H9 (cell line): ENCODE measurements at regions not wholly inside any gene's neighbourhood (a gene's known extent, or its start where the extent isn't known, plus 50 kb on each side); places are given as distances from the start of the nearest gene placed in this dataset.

Source experiments
- DNase-seq: peaks from one replicate; pipeline ENCODE4 v3.0.0-alpha.2; 2017
- H2AFZ ChIP-seq: one replicate; pipeline ENCODE4 v1.6.1; 2013; ENCODE audit warnings: mild to moderate bottlenecking, low read length, control low read depth, moderate library complexity
- H2AK5ac ChIP-seq: 2 replicates; pipeline ENCODE4 v1.6.1; 2013; ENCODE audit warnings: low read length, control low read depth, mixed read lengths; ENCODE audit not compliant: insufficient read length
- H2BK120ac ChIP-seq: one replicate; pipeline ENCODE4 v1.6.1; 2013; ENCODE audit warnings: low read depth, mild to moderate bottlenecking, low read length, control low read depth, inconsistent platforms; ENCODE audit not compliant: poor library complexity, severe bottlenecking
- H2BK12ac ChIP-seq: 2 replicates; pipeline ENCODE4 v1.6.1; 2013; ENCODE audit warnings: low read length, control low read depth, mixed read lengths, low read depth; ENCODE audit not compliant: insufficient read length
- H2BK15ac ChIP-seq: 2 replicates; pipeline ENCODE4 v1.6.1; 2013; ENCODE audit warnings: low read depth, low read length, control low read depth
- H2BK20ac ChIP-seq: one replicate; pipeline ENCODE4 v1.6.1; 2013; ENCODE audit warnings: low read depth, mild to moderate bottlenecking, low read length, control low read depth, inconsistent platforms; ENCODE audit not compliant: poor library complexity, severe bottlenecking
- H2BK5ac ChIP-seq: 2 replicates; pipeline ENCODE4 v1.6.1; 2013; ENCODE audit warnings: low read length, control low read depth, mixed read lengths; ENCODE audit not compliant: insufficient read length
- H3K14ac ChIP-seq: 2 replicates; pipeline ENCODE4 v1.6.1; 2013; ENCODE audit warnings: low read length, control low read depth; ENCODE audit not compliant: insufficient read depth
- H3K18ac ChIP-seq: 2 replicates; pipeline ENCODE4 v1.6.1; 2013; ENCODE audit warnings: low read depth, mild to moderate bottlenecking, mixed read lengths, low read length, control low read depth; ENCODE audit not compliant: insufficient read length
- H3K23ac ChIP-seq: 2 replicates; pipeline ENCODE4 v1.6.1; 2013; ENCODE audit warnings: low read length, control low read depth, mixed read lengths, low read depth; ENCODE audit not compliant: insufficient read length
- H3K23me2 ChIP-seq: 2 replicates; pipeline ENCODE4 v1.6.1; 2013; ENCODE audit warnings: low read depth, mild to moderate bottlenecking, mixed read lengths, low read length, control low read depth; ENCODE audit not compliant: insufficient read length, poor library complexity, severe bottlenecking
- H3K27ac ChIP-seq: 2 replicates; pipeline ENCODE4 v1.5.1; 2013; ENCODE audit warnings: low read length, control low read depth, mixed read lengths, low read depth; ENCODE audit not compliant: insufficient read length
- H3K27me3 ChIP-seq: 2 replicates; pipeline ENCODE4 v1.6.1; 2013; ENCODE audit warnings: low read length, control low read depth, inconsistent platforms; ENCODE audit not compliant: insufficient read depth
- H3K4ac ChIP-seq: 2 replicates; pipeline ENCODE4 v1.6.1; 2013; ENCODE audit warnings: low read depth, mild to moderate bottlenecking, control low read depth, inconsistent platforms, low read length, moderate library complexity
- H3K4me1 ChIP-seq: 2 replicates; pipeline ENCODE4 v1.6.1; 2013; ENCODE audit warnings: low read length, control low read depth, inconsistent platforms; ENCODE audit not compliant: insufficient read depth
- H3K4me2 ChIP-seq: 2 replicates; pipeline ENCODE4 v1.6.1; 2013; ENCODE audit warnings: low read length, control low read depth, mixed read lengths; ENCODE audit not compliant: insufficient read length, insufficient read depth
- H3K56ac ChIP-seq: 2 replicates; pipeline ENCODE4 v1.6.1; 2013; ENCODE audit warnings: low read depth, mild to moderate bottlenecking, mixed read lengths, low read length, control low read depth; ENCODE audit not compliant: insufficient read length
- H3K79me1 ChIP-seq: 2 replicates; pipeline ENCODE4 v1.6.1; 2013; ENCODE audit warnings: low read depth, mild to moderate bottlenecking, moderate library complexity, low read length, control low read depth, inconsistent platforms; ENCODE audit not compliant: insufficient read depth, poor library complexity, severe bottlenecking
- H3K79me2 ChIP-seq: 2 replicates; pipeline ENCODE4 v1.6.1; 2013; ENCODE audit warnings: low read length, control low read depth, inconsistent platforms; ENCODE audit not compliant: insufficient read depth
- H3K9ac ChIP-seq: 2 replicates; pipeline ENCODE4 v1.6.1; 2013; ENCODE audit warnings: low read length, control low read depth, mixed read lengths; ENCODE audit not compliant: insufficient read length; ENCODE audit errors: extremely low read depth
- H3K9me3 ChIP-seq: one replicate; pipeline ENCODE4 v1.6.1; 2013; ENCODE audit warnings: low read depth, low read length, inconsistent platforms; ENCODE audit not compliant: control insufficient read depth
- H3T11ph ChIP-seq: one replicate; pipeline ENCODE4 v1.6.1; 2013; ENCODE audit warnings: mild to moderate bottlenecking, low read length, control low read depth, inconsistent platforms
- H4K20me1 ChIP-seq: one replicate; pipeline ENCODE4 v1.6.1; 2013; ENCODE audit not compliant: control insufficient read depth, insufficient read length, insufficient read depth
- H4K5ac ChIP-seq: 2 replicates; pipeline ENCODE4 v1.6.1; 2013; ENCODE audit warnings: low read depth, mild to moderate bottlenecking, mixed read lengths, low read length, control low read depth; ENCODE audit not compliant: insufficient read length
- H4K8ac ChIP-seq: replicated peaks from 2 replicates; pipeline ENCODE4 v1.6.1; 2013; ENCODE audit warnings: low read length, control low read depth, mixed read lengths, low read depth; ENCODE audit not compliant: insufficient read length
- H4K91ac ChIP-seq: 2 replicates; pipeline ENCODE4 v1.6.1; 2013; ENCODE audit warnings: low read depth, mild to moderate bottlenecking, moderate library complexity, mixed read lengths, low read length, control low read depth; ENCODE audit not compliant: insufficient read length
- H3K27ac Mint-ChIP-seq, 3 experiments: 2 replicates in 2 of 3; 3 replicates in 1 of 3; pipeline ENCODE4 v1.8.0; 2020 to 2021; ENCODE audit warnings: mixed read lengths in 3 of 3, mild to moderate bottlenecking in 1 of 3, moderate library complexity in 1 of 3
- H3K27me3 Mint-ChIP-seq: 2 replicates; pipeline ENCODE4 v1.8.0; 2021; ENCODE audit warnings: low read depth, mild to moderate bottlenecking, moderate library complexity, mixed read lengths
- H3K36me3 Mint-ChIP-seq, 3 experiments: 2 replicates in 2 of 3; 3 replicates in 1 of 3; pipeline ENCODE4 v1.8.0; 2020 to 2021; ENCODE audit warnings: low read depth in 3 of 3, mixed read lengths in 3 of 3; ENCODE audit not compliant: insufficient read depth in 1 of 3
- H3K4me1 Mint-ChIP-seq, 2 experiments: 2 replicates each; pipeline ENCODE4 v1.8.0; 2020; ENCODE audit warnings: mixed read lengths in 2 of 2
- H3K4me3 Mint-ChIP-seq, 2 experiments: 2 replicates in 1 of 2; 3 replicates in 1 of 2; pipeline ENCODE4 v1.8.0; 2020 to 2021; ENCODE audit warnings: mild to moderate bottlenecking in 2 of 2, mixed read lengths in 2 of 2, moderate library complexity in 1 of 2
- H3K9me3 Mint-ChIP-seq, 2 experiments: 2 replicates in 1 of 2; 3 replicates in 1 of 2; pipeline ENCODE4 v1.8.0; 2020; ENCODE audit warnings: mild to moderate bottlenecking in 2 of 2, mixed read lengths in 2 of 2, moderate library complexity in 1 of 2
- WGBS: extraction: QIAGEN DNeasy Blood & Tissue Kit; methylation state at CpG from one replicate; pipeline ENCODE4 v1.1.7; 2013; ENCODE audit warnings: missing lambda C conversion rate, low lambda C conversion rate, mixed read lengths; ENCODE audit not compliant: insufficient read length; ENCODE audit errors: extremely low coverage; 5-methylcytosine and 5-hydroxymethylcytosine counted together
- TF ChIP-seq, protein P1 (sequence below): fragments of 200-600 bp; sonication (generic); conservative IDR thresholded peaks from 3 replicates; pipeline ENCODE4 v1.8.0; 2021; ENCODE audit warnings: antibody characterized with exemption, mild to moderate bottlenecking

DNA sequence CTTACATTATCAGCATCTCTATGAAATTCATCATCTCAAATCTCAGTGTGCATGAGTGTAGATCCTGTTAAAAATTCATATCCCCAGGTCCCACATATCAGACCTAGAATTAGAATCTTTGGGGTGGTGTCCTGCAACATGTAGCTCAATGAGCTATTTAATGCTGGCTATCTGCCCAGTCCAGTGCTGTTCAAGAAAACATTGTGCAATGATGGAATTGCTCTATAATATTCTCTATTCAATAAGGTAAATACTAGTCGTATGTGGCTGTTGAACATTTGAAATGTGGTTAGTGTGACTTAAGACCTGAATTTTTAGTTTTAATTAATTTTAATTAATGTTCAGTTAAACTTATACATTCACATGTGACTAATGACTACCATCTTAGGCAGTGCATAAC lies 127.4 kb downstream of the NOL4 start:
- H3K79me1 ChIP-seq, result no peaks in the 10 kb centered on the region
- no peak overlapping the region for H3T11ph ChIP-seq
- no peaks in the 10 kb centered on the region for H3K23me2 ChIP-seq
- no peak overlapping the region for H2BK12ac ChIP-seq
- H3K18ac ChIP-seq, result no peak overlapping the region
- no peak overlapping the region for H2BK120ac ChIP-seq
- no peak overlapping the region for H3K23ac ChIP-seq
- Mint-ChIP-seq H3K9me3 (no peaks in the 10 kb centered on the region), H3K27ac (no peak overlapping the region), H3K4me1 (no peaks in the 10 kb centered on the region), H3K4me3 (no peak overlapping the region), H3K36me3 (no peaks in the 10 kb centered on the region), H3K27me3 (no peaks in the 10 kb centered on the region)
- H3K14ac ChIP-seq, result no peak overlapping the region
- H3K4me2 ChIP-seq, result no peak overlapping the region
- H2AFZ ChIP-seq, result no peak overlapping the region
- H2BK15ac ChIP-seq, result no peak overlapping the region
- H4K20me1 ChIP-seq, result no peaks in the 10 kb centered on the region
- H3K27ac ChIP-seq, result no peak overlapping the region
- no peaks in the 10 kb centered on the region for H3K27me3 ChIP-seq
- H3K9me3 ChIP-seq, result no peaks in the 10 kb centered on the region
- H4K5ac ChIP-seq, result no peak overlapping the region
- DNase-seq, result no peak
- no peak overlapping the region for H3K4ac ChIP-seq
- TF ChIP-seq, protein P1, sequence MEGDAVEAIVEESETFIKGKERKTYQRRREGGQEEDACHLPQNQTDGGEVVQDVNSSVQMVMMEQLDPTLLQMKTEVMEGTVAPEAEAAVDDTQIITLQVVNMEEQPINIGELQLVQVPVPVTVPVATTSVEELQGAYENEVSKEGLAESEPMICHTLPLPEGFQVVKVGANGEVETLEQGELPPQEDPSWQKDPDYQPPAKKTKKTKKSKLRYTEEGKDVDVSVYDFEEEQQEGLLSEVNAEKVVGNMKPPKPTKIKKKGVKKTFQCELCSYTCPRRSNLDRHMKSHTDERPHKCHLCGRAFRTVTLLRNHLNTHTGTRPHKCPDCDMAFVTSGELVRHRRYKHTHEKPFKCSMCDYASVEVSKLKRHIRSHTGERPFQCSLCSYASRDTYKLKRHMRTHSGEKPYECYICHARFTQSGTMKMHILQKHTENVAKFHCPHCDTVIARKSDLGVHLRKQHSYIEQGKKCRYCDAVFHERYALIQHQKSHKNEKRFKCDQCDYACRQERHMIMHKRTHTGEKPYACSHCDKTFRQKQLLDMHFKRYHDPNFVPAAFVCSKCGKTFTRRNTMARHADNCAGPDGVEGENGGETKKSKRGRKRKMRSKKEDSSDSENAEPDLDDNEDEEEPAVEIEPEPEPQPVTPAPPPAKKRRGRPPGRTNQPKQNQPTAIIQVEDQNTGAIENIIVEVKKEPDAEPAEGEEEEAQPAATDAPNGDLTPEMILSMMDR, result no peak
- H2BK20ac ChIP-seq, result no peak overlapping the region
- no peak overlapping the region for H4K91ac ChIP-seq
- H4K8ac ChIP-seq, result no peak overlapping the region
- no CpG with 5 or more reads among the region's 1 CpG for WGBS
- no peak overlapping the region for H2AK5ac ChIP-seq
- H3K4me1 ChIP-seq, result no peaks in the 10 kb centered on the region
- no peak overlapping the region for H3K9ac ChIP-seq
- H2BK5ac ChIP-seq, result no peak overlapping the region
- no peak overlapping the region for H3K56ac ChIP-seq
- no peaks in the 10 kb centered on the region for H3K79me2 ChIP-seq
